Kidney (tissue), 13 donors: ENCODE measurements at regions not wholly inside any gene's neighbourhood (a gene's known extent, or its start where the extent isn't known, plus 50 kb on each side); places are given as distances from the start of the nearest gene placed in this dataset.

Source experiments
- DNase-seq, 5 donors: peaks; one replicate each; pipeline ENCODE4 v3.0.0-alpha.2; 2013 to 2020
- FAIRE-seq: peaks from 2 replicates; lab custom pipeline; 2012; peaks lifted over from hg19 to GRCh38; lab: Jason Lieb, UNC
- H3K27ac ChIP-seq, 2 donors: one replicate each; pipeline ENCODE4 v1.7.0; 2013; ENCODE audit warnings: low read depth in 2 of 2, low read length in 2 of 2, inconsistent platforms in 1 of 2
- H3K27me3 ChIP-seq: one replicate; pipeline ENCODE4 v1.7.1; 2013; ENCODE audit warnings: low read length, inconsistent platforms; ENCODE audit not compliant: control insufficient read depth, insufficient read depth
- H3K36me3 ChIP-seq, 3 donors: one replicate each; pipeline versions ENCODE4 v1.7.0 to v1.7.1; 2013; ENCODE audit warnings: low read length in 3 of 3, control low read depth in 1 of 3, inconsistent platforms in 1 of 3; ENCODE audit not compliant: insufficient read depth in 3 of 3, control insufficient read depth in 2 of 3
- H3K4me1 ChIP-seq, 3 donors: one replicate each; pipeline versions ENCODE4 v1.7.0 to v1.7.1; 2013; ENCODE audit warnings: low read length in 3 of 3, inconsistent platforms in 1 of 3, low read depth in 1 of 3; ENCODE audit not compliant: control insufficient read depth in 2 of 3, insufficient read depth in 2 of 3
- H3K4me3 ChIP-seq, 3 donors: one replicate each; pipeline versions ENCODE4 v1.7.0 to v1.8.1; 2013; ENCODE audit warnings: low read length in 3 of 3, control low read depth in 1 of 3, inconsistent platforms in 1 of 3
- H3K9ac ChIP-seq, 3 donors: one replicate each; pipeline versions ENCODE4 v1.7.0 to v1.7.1; 2013; ENCODE audit warnings: low read length in 3 of 3, control low read depth in 1 of 3, inconsistent platforms in 1 of 3
- H3K9me3 ChIP-seq, 3 donors: one replicate each; pipeline versions ENCODE4 v1.7.0 to v1.7.1; 2013; ENCODE audit warnings: low read length in 3 of 3, control low read depth in 1 of 3, inconsistent platforms in 1 of 3; ENCODE audit not compliant: control insufficient read depth in 2 of 3, insufficient read depth in 1 of 3
- intact Hi-C: fragments of 100-400 bp; cut with DNase I; formaldehyde crosslinking; loops from one replicate; pipeline ENCODE4 v1.11.1; 2022
- TF ChIP-seq, protein P1 (sequence below): IDR thresholded peaks from 3 replicates; pipeline ENCODE4 v1.5.1; 2012; ENCODE audit warnings: mild to moderate bottlenecking, moderate library complexity, borderline replicate concordance; ENCODE audit not compliant: insufficient read depth; ENCODE audit errors: extremely low read depth
- donor health status: control.
- donor health status: control.
- donor health status: control.
- donor health status: control.
- donor health status: control.
- donor health status: DM: yes; HTN: yes; CAD: no.
- donor health status: Normal renal cell carcinoma (clear cell type).

GRCh38 chr2:58425368-58425767 is 184.2 kb upstream of the FANCL start:
- FAIRE-seq (no peak), DNase-seq (no peak)
- H3K27ac ChIP-seq, result no peak overlapping the region
- H3K36me3 ChIP-seq, result no peaks in the 10 kb centered on the region
- no peak overlapping the region for H3K4me3 ChIP-seq
- H3K27me3 ChIP-seq, result no peaks in the 10 kb centered on the region
- TF ChIP-seq, protein P1, sequence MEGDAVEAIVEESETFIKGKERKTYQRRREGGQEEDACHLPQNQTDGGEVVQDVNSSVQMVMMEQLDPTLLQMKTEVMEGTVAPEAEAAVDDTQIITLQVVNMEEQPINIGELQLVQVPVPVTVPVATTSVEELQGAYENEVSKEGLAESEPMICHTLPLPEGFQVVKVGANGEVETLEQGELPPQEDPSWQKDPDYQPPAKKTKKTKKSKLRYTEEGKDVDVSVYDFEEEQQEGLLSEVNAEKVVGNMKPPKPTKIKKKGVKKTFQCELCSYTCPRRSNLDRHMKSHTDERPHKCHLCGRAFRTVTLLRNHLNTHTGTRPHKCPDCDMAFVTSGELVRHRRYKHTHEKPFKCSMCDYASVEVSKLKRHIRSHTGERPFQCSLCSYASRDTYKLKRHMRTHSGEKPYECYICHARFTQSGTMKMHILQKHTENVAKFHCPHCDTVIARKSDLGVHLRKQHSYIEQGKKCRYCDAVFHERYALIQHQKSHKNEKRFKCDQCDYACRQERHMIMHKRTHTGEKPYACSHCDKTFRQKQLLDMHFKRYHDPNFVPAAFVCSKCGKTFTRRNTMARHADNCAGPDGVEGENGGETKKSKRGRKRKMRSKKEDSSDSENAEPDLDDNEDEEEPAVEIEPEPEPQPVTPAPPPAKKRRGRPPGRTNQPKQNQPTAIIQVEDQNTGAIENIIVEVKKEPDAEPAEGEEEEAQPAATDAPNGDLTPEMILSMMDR, result no peak
- no peak overlapping the region for H3K9ac ChIP-seq
- intact Hi-C loops, result no loop called here
- H3K9me3 ChIP-seq, result no peaks in the 10 kb centered on the region
- no peaks in the 10 kb centered on the region for H3K4me1 ChIP-seq

DNA sequence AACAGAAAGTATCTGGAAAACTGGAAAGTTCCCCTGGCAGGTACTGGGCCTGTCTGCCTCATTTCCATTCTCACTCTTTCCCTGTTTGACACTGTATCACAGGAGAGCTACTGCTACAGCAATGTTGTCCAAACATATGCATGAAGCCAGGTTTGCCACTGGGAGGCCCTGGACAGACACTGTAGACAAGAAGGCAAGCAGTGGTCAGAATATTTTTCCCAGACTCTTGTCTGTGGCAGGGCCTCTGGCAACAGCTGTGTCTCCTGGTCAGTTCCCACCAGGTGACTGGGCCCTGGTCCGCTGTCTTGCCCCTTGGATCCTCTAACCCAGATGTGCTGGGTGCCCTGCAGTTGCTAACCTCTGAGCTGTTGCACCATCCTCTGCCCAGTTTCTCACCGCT is 178.9 kb upstream of the FANCL start:
- Histone ChIP-seq H3K9me3 (no peaks in the 10 kb centered on the region), H3K9ac (no peak overlapping the region), H3K27me3 (no peaks in the 10 kb centered on the region), H3K27ac (no peak overlapping the region), H3K4me1 (no peaks in the 10 kb centered on the region), H3K36me3 (no peaks in the 10 kb centered on the region), H3K4me3 (no peak overlapping the region)
- DNase-seq, result no peak
- intact Hi-C loops, result no loop called here
- TF ChIP-seq, protein P1, result no peak
- FAIRE-seq, result no peak

DNA sequence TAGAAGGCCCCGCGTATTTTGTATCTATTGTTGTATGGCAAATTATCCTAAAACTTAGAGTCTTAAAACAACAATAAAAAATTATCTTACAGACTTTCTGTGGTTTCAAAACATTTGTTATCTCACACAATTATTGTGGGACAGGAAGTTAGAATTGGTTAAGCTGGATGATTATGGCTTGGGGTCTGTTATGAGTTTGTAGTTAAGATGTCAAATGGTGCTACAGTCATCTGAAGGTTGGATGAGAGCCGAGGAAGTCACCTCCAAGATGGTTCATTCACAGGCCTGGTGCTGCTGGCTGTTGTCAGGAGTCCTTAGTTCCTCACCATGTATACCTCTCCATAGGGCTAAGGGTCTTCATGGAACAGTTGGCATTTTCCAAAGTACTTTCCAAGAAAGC is 175.6 kb upstream of the FANCL start:
- no peaks in the 10 kb centered on the region for H3K36me3 ChIP-seq
- intact Hi-C loops, result no loop called here
- no peak overlapping the region for H3K9ac ChIP-seq
- TF ChIP-seq, protein P1, result no peak
- no peaks in the 10 kb centered on the region for H3K9me3 ChIP-seq
- H3K4me1 ChIP-seq, result no peaks in the 10 kb centered on the region
- H3K27me3 ChIP-seq, result no peaks in the 10 kb centered on the region
- no peak overlapping the region for H3K4me3 ChIP-seq
- no peak for FAIRE-seq
- no peak overlapping the region for H3K27ac ChIP-seq
- DNase-seq, result no peak

DNA sequence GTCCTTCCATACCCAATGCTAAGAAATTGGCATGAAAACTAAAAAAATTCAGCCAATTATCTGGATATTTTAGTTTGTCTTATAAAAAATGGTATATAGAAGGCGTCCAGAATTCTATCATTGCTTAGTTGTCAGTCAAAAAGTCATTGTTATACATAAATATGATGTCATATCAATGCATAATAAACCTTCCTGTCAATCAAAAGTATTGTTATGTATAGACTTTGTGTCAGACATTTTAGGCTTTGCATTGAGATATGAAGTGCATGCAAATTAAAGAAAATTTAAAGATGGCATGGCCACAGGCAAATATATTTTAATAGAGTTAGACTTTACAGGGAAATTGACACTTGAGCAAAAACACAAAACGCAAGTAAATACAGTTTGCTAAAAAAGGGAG is 173.4 kb upstream of the FANCL start:
- H3K27me3 ChIP-seq, result no peaks in the 10 kb centered on the region
- H3K27ac ChIP-seq, result no peak overlapping the region
- no peaks in the 10 kb centered on the region for H3K36me3 ChIP-seq
- DNase-seq (no peak), FAIRE-seq (no peak)
- no peaks in the 10 kb centered on the region for H3K9me3 ChIP-seq
- no peaks in the 10 kb centered on the region for H3K4me1 ChIP-seq
- no peak overlapping the region for H3K9ac ChIP-seq
- TF ChIP-seq, protein P1, result no peak
- intact Hi-C loops, result no loop called here
- H3K4me3 ChIP-seq, result no peak overlapping the region
